ENCODE measurements at regions not wholly inside any gene's neighbourhood (a gene's known extent, or its start where the extent isn't known, plus 50 kb on each side); places are given as distances from the start of the nearest gene placed in this dataset.

DNA sequence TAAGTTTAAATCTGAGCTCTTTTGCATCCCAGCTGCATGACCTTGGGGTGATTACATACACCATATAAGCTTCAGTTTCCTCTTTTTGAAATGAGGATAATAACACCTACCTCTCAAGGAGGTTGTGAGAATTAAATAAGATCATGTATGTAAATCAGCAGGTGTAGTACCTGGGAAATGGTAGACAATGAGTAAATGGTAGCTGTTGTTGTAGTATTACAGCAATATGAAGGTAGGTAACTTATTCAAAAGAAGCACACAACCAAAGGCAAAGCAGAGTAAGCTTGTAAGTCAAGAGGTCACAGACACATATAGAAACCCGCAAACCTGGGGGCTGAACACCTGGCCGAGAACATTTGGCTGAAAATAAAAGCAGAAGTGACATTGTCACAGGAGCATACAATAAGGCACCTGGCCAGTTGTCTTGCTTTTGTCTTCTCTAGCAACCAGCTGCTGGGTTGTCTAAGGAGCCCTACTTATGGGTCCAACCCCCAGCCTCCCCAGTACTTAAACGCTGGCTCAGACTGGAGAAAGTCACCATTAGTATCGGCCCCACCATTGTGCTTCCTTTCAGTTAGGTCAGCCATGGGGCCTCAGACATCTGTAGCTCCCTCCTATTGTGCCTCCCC lies 203.6 kb upstream of the MKLN1 start:
- Mint-ChIP-seq H3K36me3 (peaks cover 16% of the 10 kb centered on the region), H3K27me3 (ENCODE audit: low read depth) (no peaks in the 10 kb centered on the region; the same call in 1 of the 2 replicates), H3K4me3 (no peak overlapping the region), H3K9me3 (peaks cover 17% of the 10 kb centered on the region), H3K4me1 (peaks cover 3% of the 10 kb centered on the region; the same call in 1 of the 2 replicates), H3K27ac (no peak overlapping the region)
- DNase-seq (ENCODE audit: low spot score) (no peak), ATAC-seq (no peak)
- TF ChIP-seq KAT7 (CRISPR knock-in tag; IDR thresholded peaks at IDR 0.05; ENCODE audit: borderline replicate concordance), result no peak
- TF ChIP-seq, protein P1, sequence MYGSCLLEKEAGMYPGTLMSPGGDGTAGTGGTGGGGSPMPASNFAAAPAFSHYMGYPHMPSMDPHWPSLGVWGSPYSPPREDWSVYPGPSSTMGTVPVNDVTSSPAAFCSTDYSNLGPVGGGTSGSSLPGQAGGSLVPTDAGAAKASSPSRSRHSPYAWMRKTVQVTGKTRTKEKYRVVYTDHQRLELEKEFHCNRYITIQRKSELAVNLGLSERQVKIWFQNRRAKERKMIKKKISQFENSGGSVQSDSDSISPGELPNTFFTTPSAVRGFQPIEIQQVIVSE (CRISPR knock-in tag; IDR thresholded peaks at IDR 0.05; ENCODE audit: borderline replicate concordance), result no peak
- TF ChIP-seq, protein P2, sequence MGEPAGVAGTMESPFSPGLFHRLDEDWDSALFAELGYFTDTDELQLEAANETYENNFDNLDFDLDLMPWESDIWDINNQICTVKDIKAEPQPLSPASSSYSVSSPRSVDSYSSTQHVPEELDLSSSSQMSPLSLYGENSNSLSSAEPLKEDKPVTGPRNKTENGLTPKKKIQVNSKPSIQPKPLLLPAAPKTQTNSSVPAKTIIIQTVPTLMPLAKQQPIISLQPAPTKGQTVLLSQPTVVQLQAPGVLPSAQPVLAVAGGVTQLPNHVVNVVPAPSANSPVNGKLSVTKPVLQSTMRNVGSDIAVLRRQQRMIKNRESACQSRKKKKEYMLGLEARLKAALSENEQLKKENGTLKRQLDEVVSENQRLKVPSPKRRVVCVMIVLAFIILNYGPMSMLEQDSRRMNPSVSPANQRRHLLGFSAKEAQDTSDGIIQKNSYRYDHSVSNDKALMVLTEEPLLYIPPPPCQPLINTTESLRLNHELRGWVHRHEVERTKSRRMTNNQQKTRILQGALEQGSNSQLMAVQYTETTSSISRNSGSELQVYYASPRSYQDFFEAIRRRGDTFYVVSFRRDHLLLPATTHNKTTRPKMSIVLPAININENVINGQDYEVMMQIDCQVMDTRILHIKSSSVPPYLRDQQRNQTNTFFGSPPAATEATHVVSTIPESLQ (CRISPR knock-in tag; IDR thresholded peaks at IDR 0.05), result no peak
- TF ChIP-seq, protein P3, sequence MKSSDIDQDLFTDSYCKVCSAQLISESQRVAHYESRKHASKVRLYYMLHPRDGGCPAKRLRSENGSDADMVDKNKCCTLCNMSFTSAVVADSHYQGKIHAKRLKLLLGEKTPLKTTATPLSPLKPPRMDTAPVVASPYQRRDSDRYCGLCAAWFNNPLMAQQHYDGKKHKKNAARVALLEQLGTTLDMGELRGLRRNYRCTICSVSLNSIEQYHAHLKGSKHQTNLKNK (CRISPR knock-in tag; IDR thresholded peaks at IDR 0.05), result no peak
- TF ChIP-seq SOX15 (CRISPR knock-in tag; IDR thresholded peaks at IDR 0.05), result no peak
- TF ChIP-seq, protein P4, sequence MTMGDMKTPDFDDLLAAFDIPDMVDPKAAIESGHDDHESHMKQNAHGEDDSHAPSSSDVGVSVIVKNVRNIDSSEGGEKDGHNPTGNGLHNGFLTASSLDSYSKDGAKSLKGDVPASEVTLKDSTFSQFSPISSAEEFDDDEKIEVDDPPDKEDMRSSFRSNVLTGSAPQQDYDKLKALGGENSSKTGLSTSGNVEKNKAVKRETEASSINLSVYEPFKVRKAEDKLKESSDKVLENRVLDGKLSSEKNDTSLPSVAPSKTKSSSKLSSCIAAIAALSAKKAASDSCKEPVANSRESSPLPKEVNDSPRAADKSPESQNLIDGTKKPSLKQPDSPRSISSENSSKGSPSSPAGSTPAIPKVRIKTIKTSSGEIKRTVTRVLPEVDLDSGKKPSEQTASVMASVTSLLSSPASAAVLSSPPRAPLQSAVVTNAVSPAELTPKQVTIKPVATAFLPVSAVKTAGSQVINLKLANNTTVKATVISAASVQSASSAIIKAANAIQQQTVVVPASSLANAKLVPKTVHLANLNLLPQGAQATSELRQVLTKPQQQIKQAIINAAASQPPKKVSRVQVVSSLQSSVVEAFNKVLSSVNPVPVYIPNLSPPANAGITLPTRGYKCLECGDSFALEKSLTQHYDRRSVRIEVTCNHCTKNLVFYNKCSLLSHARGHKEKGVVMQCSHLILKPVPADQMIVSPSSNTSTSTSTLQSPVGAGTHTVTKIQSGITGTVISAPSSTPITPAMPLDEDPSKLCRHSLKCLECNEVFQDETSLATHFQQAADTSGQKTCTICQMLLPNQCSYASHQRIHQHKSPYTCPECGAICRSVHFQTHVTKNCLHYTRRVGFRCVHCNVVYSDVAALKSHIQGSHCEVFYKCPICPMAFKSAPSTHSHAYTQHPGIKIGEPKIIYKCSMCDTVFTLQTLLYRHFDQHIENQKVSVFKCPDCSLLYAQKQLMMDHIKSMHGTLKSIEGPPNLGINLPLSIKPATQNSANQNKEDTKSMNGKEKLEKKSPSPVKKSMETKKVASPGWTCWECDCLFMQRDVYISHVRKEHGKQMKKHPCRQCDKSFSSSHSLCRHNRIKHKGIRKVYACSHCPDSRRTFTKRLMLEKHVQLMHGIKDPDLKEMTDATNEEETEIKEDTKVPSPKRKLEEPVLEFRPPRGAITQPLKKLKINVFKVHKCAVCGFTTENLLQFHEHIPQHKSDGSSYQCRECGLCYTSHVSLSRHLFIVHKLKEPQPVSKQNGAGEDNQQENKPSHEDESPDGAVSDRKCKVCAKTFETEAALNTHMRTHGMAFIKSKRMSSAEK (CRISPR knock-in tag; IDR thresholded peaks at IDR 0.05; ENCODE audit: borderline replicate concordance), result no peak
- TF ChIP-seq, protein P5, sequence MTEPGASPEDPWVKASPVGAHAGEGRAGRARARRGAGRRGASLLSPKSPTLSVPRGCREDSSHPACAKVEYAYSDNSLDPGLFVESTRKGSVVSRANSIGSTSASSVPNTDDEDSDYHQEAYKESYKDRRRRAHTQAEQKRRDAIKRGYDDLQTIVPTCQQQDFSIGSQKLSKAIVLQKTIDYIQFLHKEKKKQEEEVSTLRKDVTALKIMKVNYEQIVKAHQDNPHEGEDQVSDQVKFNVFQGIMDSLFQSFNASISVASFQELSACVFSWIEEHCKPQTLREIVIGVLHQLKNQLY (CRISPR knock-in tag; IDR thresholded peaks at IDR 0.05), result no peak
- TF ChIP-seq, protein P6, sequence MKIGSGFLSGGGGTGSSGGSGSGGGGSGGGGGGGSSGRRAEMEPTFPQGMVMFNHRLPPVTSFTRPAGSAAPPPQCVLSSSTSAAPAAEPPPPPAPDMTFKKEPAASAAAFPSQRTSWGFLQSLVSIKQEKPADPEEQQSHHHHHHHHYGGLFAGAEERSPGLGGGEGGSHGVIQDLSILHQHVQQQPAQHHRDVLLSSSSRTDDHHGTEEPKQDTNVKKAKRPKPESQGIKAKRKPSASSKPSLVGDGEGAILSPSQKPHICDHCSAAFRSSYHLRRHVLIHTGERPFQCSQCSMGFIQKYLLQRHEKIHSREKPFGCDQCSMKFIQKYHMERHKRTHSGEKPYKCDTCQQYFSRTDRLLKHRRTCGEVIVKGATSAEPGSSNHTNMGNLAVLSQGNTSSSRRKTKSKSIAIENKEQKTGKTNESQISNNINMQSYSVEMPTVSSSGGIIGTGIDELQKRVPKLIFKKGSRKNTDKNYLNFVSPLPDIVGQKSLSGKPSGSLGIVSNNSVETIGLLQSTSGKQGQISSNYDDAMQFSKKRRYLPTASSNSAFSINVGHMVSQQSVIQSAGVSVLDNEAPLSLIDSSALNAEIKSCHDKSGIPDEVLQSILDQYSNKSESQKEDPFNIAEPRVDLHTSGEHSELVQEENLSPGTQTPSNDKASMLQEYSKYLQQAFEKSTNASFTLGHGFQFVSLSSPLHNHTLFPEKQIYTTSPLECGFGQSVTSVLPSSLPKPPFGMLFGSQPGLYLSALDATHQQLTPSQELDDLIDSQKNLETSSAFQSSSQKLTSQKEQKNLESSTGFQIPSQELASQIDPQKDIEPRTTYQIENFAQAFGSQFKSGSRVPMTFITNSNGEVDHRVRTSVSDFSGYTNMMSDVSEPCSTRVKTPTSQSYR (CRISPR knock-in tag; IDR thresholded peaks at IDR 0.05), result no peak
- TF ChIP-seq, protein P7, sequence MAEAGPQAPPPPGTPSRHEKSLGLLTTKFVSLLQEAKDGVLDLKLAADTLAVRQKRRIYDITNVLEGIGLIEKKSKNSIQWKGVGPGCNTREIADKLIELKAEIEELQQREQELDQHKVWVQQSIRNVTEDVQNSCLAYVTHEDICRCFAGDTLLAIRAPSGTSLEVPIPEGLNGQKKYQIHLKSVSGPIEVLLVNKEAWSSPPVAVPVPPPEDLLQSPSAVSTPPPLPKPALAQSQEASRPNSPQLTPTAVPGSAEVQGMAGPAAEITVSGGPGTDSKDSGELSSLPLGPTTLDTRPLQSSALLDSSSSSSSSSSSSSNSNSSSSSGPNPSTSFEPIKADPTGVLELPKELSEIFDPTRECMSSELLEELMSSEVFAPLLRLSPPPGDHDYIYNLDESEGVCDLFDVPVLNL (CRISPR knock-in tag; IDR thresholded peaks at IDR 0.05; ENCODE audit: borderline replicate concordance, low read depth), result no peak
- TF ChIP-seq, protein P8, sequence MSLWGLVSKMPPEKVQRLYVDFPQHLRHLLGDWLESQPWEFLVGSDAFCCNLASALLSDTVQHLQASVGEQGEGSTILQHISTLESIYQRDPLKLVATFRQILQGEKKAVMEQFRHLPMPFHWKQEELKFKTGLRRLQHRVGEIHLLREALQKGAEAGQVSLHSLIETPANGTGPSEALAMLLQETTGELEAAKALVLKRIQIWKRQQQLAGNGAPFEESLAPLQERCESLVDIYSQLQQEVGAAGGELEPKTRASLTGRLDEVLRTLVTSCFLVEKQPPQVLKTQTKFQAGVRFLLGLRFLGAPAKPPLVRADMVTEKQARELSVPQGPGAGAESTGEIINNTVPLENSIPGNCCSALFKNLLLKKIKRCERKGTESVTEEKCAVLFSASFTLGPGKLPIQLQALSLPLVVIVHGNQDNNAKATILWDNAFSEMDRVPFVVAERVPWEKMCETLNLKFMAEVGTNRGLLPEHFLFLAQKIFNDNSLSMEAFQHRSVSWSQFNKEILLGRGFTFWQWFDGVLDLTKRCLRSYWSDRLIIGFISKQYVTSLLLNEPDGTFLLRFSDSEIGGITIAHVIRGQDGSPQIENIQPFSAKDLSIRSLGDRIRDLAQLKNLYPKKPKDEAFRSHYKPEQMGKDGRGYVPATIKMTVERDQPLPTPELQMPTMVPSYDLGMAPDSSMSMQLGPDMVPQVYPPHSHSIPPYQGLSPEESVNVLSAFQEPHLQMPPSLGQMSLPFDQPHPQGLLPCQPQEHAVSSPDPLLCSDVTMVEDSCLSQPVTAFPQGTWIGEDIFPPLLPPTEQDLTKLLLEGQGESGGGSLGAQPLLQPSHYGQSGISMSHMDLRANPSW (CRISPR knock-in tag; conservative IDR thresholded peaks at IDR 0.05; ENCODE audit: low read depth), result no peak
- TF ChIP-seq TEAD1 (CRISPR knock-in tag; IDR thresholded peaks at IDR 0.05), result no peak
- no peak for TF ChIP-seq ZNF219 (CRISPR knock-in tag; IDR thresholded peaks at IDR 0.05; ENCODE audit: borderline replicate concordance)
- TF ChIP-seq IRF2 (CRISPR knock-in tag; IDR thresholded peaks at IDR 0.05; ENCODE audit: borderline replicate concordance, low read depth), result no peak
- TF ChIP-seq, protein P9, sequence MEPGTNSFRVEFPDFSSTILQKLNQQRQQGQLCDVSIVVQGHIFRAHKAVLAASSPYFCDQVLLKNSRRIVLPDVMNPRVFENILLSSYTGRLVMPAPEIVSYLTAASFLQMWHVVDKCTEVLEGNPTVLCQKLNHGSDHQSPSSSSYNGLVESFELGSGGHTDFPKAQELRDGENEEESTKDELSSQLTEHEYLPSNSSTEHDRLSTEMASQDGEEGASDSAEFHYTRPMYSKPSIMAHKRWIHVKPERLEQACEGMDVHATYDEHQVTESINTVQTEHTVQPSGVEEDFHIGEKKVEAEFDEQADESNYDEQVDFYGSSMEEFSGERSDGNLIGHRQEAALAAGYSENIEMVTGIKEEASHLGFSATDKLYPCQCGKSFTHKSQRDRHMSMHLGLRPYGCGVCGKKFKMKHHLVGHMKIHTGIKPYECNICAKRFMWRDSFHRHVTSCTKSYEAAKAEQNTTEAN (CRISPR knock-in tag; IDR thresholded peaks at IDR 0.05), result no peak
- TF ChIP-seq, protein P10, sequence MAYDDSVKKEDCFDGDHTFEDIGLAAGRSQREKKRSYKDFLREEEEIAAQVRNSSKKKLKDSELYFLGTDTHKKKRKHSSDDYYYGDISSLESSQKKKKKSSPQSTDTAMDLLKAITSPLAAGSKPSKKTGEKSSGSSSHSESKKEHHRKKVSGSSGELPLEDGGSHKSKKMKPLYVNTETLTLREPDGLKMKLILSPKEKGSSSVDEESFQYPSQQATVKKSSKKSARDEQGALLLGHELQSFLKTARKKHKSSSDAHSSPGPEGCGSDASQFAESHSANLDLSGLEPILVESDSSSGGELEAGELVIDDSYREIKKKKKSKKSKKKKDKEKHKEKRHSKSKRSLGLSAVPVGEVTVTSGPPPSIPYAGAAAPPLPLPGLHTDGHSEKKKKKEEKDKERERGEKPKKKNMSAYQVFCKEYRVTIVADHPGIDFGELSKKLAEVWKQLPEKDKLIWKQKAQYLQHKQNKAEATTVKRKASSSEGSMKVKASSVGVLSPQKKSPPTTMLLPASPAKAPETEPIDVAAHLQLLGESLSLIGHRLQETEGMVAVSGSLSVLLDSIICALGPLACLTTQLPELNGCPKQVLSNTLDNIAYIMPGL (CRISPR knock-in tag; IDR thresholded peaks at IDR 0.05), result no peak
- CTCF ChIA-PET, result interaction anchor here (1.2 kb wide), 1 partner anchor 228 kb away, joined by 3 read pairs; no protein-coding TSS in a partner anchor
- POLR2A ChIA-PET, result interaction anchor here (1.6 kb wide), 1 partner anchor 14 kb away, joined by 5 read pairs; no protein-coding TSS in a partner anchor

All from WTC11 (cell line).